GM23338 (cell line): ENCODE measurements at regions not wholly inside any gene's neighbourhood (a gene's known extent, or its start where the extent isn't known, plus 50 kb on each side); places are given as distances from the start of the nearest gene placed in this dataset.

Experiments used
- ATAC-seq: fragments of 200-7000 bp; cut with Tn5 transposase; 3 replicates; pipeline ENCODE4 v1.9.1; 2020
- DNase-seq: peaks from one replicate; pipeline ENCODE4 v3.0.0-alpha.2; 2015; ENCODE audit warnings: low spot score
- H2AFZ ChIP-seq: fragments of 200-600 bp; sonication (generic); 2 replicates; pipeline ENCODE4 v1.8.0; 2016; ENCODE audit warnings: antibody characterized with exemption, mild to moderate bottlenecking, moderate library complexity
- H3F3A ChIP-seq: fragments of 200-600 bp; sonication (generic); replicated peaks from 2 replicates; pipeline ENCODE4 v1.8.0; 2017; ENCODE audit warnings: antibody characterized with exemption, mixed run types, low read depth
- H3K27ac ChIP-seq: fragments of 200-600 bp; sonication (generic); 2 replicates; pipeline ENCODE4 v1.6.1; 2016; ENCODE audit warnings: low read depth
- H3K27me3 ChIP-seq: fragments of 200-600 bp; sonication (generic); 2 replicates; pipeline ENCODE4 v1.8.0; 2016; ENCODE audit warnings: mild to moderate bottlenecking, mixed run types, moderate library complexity; ENCODE audit not compliant: insufficient read depth
- H3K36me3 ChIP-seq: fragments of 200-600 bp; sonication (generic); 2 replicates; pipeline ENCODE4 v1.8.0; 2016; ENCODE audit warnings: mild to moderate bottlenecking; ENCODE audit not compliant: insufficient read depth
- H3K4me1 ChIP-seq: fragments of 200-600 bp; sonication (generic); 2 replicates; pipeline ENCODE4 v1.8.0; 2016; ENCODE audit warnings: mild to moderate bottlenecking, moderate library complexity; ENCODE audit not compliant: insufficient read depth
- H3K4me2 ChIP-seq: fragments of 200-600 bp; sonication (generic); 2 replicates; pipeline ENCODE4 v1.7.1; 2017; ENCODE audit warnings: mixed run types
- H3K4me3 ChIP-seq: fragments of 200-600 bp; sonication (generic); 2 replicates; pipeline ENCODE4 v1.6.1; 2016; ENCODE audit warnings: mixed run types
- H3K79me2 ChIP-seq: fragments of 200-600 bp; sonication (generic); replicated peaks from 2 replicates; pipeline ENCODE4 v1.8.0; 2017; ENCODE audit warnings: mild to moderate bottlenecking; ENCODE audit not compliant: insufficient read depth
- H3K9me2 ChIP-seq: fragments of 200-600 bp; sonication (generic); 2 replicates; pipeline ENCODE4 v1.8.0; 2017; ENCODE audit not compliant: insufficient read depth
- H4K20me1 ChIP-seq: fragments of 200-600 bp; sonication (generic); replicated peaks from 2 replicates; pipeline ENCODE4 v1.8.0; 2017; ENCODE audit warnings: mild to moderate bottlenecking; ENCODE audit not compliant: insufficient read depth
- H3K27ac Mint-ChIP-seq: 2 replicates; pipeline ENCODE4 v1.8.0; 2020; ENCODE audit warnings: inconsistent platforms, mild to moderate bottlenecking, moderate library complexity, mixed read lengths
- H3K27me3 Mint-ChIP-seq: 3 replicates; pipeline ENCODE4 v1.8.0; 2022; ENCODE audit warnings: low read depth, mild to moderate bottlenecking, moderate library complexity, mixed read lengths, inconsistent platforms; ENCODE audit not compliant: insufficient read depth, poor library complexity
- H3K36me3 Mint-ChIP-seq: 3 replicates; pipeline ENCODE4 v1.8.0; 2021; ENCODE audit warnings: low read depth, mild to moderate bottlenecking, inconsistent platforms, moderate library complexity, mixed read lengths
- H3K4me1 Mint-ChIP-seq: 3 replicates; pipeline ENCODE4 v1.8.0; 2020; ENCODE audit warnings: mild to moderate bottlenecking, inconsistent platforms, mixed read lengths
- H3K4me3 Mint-ChIP-seq: 3 replicates; pipeline ENCODE4 v1.8.0; 2021; ENCODE audit warnings: moderate library complexity, mild to moderate bottlenecking, inconsistent platforms, mixed read lengths
- H3K9me3 Mint-ChIP-seq: 3 replicates; pipeline ENCODE4 v1.8.0; 2020; ENCODE audit warnings: moderate library complexity, mild to moderate bottlenecking, inconsistent platforms, mixed read lengths
- EZH2phosphoT487 ChIP-seq: fragments of 200-600 bp; sonication (generic); IDR thresholded peaks from one replicate; pipeline ENCODE4 v1.8.1; 2018; ENCODE audit warnings: antibody characterized with exemption; ENCODE audit not compliant: unreplicated experiment
- JUNB ChIP-seq: IDR thresholded peaks from one replicate; pipeline ENCODE4 v1.6.1; 2016; ENCODE audit warnings: antibody characterized with exemption; ENCODE audit not compliant: unreplicated experiment
- ZNF114 ChIP-seq: fragments of 250-450 bp; sonication (Bioruptor Pico); IDR thresholded peaks from 2 replicates; pipeline ENCODE4 v1.5.0; 2020; ENCODE audit warnings: mild to moderate bottlenecking, moderate library complexity
- TF ChIP-seq, protein P1 (sequence below), 2 experiments: fragments of 200-600 bp in 1 of 2; sonication (generic) in 1 of 2; conservative IDR thresholded peaks; 2 replicates each; pipeline versions ENCODE4 v1.5.1 to v1.6.1; 2016 to 2017; ENCODE audit warnings: antibody characterized with exemption in 2 of 2, low read depth in 2 of 2, mild to moderate bottlenecking in 2 of 2, moderate library complexity in 1 of 2
- TF ChIP-seq, protein P2 (sequence below): IDR thresholded peaks from 2 replicates; pipeline ENCODE4 v1.6.1; 2016; ENCODE audit warnings: antibody characterized with exemption
- TF ChIP-seq, protein P3 (sequence below): fragments of 250-450 bp; sonication (Bioruptor Pico); IDR thresholded peaks from 2 replicates; pipeline ENCODE4 v1.5.0; 2020; ENCODE audit warnings: mild to moderate bottlenecking, moderate library complexity
- TF ChIP-seq, protein P4 (sequence below): IDR thresholded peaks from one replicate; pipeline ENCODE4 v1.6.1; 2018; ENCODE audit warnings: antibody characterized with exemption; ENCODE audit not compliant: unreplicated experiment

DNA sequence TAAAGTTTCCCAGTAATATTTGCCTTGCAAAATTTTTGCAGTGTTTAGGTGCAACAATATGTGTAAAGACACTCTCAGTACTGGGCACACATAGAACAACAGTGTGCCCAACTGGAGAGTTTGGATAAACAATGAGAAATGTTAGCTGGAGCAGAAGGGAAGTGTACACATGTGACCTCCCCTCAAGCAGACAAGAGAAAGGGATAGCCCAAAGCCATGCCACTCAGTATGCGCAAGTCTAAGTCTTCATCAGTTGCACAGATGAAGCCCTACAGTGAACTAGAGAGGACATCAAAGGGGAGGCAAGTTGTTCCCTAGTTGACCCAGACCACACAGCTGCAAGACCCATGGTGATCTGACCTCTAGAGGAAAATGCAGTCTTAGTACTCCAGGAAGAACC lies 97.9 kb upstream of the CDH11 start:
- Histone ChIP-seq H3K4me2 (no peak overlapping the region), H3K79me2 (no peaks in the 10 kb centered on the region), H3K4me3 (no peak overlapping the region), H2AFZ (no peak overlapping the region), H3K4me1 (peaks cover 30% of the 10 kb centered on the region), H4K20me1 (no peaks in the 10 kb centered on the region), H3K9me2 (no peaks in the 10 kb centered on the region; the same call in 1 of the 2 replicates), H3K36me3 (no peaks in the 10 kb centered on the region), H3K27ac (no peak overlapping the region), H3F3A (no peaks in the 10 kb centered on the region), H3K27me3 (peaks cover 24% of the 10 kb centered on the region; the same call in 1 of the 2 replicates)
- Mint-ChIP-seq H3K4me3 (no peak overlapping the region), H3K36me3 (no peaks in the 10 kb centered on the region), H3K27ac (no peak overlapping the region), H3K27me3 (peaks cover 4% of the 10 kb centered on the region), H3K9me3 (no peaks in the 10 kb centered on the region), H3K4me1 (peaks cover 22% of the 10 kb centered on the region)
- TF ChIP-seq, protein P1, sequence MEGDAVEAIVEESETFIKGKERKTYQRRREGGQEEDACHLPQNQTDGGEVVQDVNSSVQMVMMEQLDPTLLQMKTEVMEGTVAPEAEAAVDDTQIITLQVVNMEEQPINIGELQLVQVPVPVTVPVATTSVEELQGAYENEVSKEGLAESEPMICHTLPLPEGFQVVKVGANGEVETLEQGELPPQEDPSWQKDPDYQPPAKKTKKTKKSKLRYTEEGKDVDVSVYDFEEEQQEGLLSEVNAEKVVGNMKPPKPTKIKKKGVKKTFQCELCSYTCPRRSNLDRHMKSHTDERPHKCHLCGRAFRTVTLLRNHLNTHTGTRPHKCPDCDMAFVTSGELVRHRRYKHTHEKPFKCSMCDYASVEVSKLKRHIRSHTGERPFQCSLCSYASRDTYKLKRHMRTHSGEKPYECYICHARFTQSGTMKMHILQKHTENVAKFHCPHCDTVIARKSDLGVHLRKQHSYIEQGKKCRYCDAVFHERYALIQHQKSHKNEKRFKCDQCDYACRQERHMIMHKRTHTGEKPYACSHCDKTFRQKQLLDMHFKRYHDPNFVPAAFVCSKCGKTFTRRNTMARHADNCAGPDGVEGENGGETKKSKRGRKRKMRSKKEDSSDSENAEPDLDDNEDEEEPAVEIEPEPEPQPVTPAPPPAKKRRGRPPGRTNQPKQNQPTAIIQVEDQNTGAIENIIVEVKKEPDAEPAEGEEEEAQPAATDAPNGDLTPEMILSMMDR (conservative IDR thresholded peaks at IDR 0.05; ENCODE audit: low read depth in 2 of 2) = no peak
- TF ChIP-seq ZNF114 (CRISPR knock-in tag) (no peak), EZH2phosphoT487 (no peak), JUNB (no peak)
- TF ChIP-seq, protein P2, sequence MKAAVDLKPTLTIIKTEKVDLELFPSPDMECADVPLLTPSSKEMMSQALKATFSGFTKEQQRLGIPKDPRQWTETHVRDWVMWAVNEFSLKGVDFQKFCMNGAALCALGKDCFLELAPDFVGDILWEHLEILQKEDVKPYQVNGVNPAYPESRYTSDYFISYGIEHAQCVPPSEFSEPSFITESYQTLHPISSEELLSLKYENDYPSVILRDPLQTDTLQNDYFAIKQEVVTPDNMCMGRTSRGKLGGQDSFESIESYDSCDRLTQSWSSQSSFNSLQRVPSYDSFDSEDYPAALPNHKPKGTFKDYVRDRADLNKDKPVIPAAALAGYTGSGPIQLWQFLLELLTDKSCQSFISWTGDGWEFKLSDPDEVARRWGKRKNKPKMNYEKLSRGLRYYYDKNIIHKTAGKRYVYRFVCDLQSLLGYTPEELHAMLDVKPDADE = no peak
- TF ChIP-seq, protein P3, sequence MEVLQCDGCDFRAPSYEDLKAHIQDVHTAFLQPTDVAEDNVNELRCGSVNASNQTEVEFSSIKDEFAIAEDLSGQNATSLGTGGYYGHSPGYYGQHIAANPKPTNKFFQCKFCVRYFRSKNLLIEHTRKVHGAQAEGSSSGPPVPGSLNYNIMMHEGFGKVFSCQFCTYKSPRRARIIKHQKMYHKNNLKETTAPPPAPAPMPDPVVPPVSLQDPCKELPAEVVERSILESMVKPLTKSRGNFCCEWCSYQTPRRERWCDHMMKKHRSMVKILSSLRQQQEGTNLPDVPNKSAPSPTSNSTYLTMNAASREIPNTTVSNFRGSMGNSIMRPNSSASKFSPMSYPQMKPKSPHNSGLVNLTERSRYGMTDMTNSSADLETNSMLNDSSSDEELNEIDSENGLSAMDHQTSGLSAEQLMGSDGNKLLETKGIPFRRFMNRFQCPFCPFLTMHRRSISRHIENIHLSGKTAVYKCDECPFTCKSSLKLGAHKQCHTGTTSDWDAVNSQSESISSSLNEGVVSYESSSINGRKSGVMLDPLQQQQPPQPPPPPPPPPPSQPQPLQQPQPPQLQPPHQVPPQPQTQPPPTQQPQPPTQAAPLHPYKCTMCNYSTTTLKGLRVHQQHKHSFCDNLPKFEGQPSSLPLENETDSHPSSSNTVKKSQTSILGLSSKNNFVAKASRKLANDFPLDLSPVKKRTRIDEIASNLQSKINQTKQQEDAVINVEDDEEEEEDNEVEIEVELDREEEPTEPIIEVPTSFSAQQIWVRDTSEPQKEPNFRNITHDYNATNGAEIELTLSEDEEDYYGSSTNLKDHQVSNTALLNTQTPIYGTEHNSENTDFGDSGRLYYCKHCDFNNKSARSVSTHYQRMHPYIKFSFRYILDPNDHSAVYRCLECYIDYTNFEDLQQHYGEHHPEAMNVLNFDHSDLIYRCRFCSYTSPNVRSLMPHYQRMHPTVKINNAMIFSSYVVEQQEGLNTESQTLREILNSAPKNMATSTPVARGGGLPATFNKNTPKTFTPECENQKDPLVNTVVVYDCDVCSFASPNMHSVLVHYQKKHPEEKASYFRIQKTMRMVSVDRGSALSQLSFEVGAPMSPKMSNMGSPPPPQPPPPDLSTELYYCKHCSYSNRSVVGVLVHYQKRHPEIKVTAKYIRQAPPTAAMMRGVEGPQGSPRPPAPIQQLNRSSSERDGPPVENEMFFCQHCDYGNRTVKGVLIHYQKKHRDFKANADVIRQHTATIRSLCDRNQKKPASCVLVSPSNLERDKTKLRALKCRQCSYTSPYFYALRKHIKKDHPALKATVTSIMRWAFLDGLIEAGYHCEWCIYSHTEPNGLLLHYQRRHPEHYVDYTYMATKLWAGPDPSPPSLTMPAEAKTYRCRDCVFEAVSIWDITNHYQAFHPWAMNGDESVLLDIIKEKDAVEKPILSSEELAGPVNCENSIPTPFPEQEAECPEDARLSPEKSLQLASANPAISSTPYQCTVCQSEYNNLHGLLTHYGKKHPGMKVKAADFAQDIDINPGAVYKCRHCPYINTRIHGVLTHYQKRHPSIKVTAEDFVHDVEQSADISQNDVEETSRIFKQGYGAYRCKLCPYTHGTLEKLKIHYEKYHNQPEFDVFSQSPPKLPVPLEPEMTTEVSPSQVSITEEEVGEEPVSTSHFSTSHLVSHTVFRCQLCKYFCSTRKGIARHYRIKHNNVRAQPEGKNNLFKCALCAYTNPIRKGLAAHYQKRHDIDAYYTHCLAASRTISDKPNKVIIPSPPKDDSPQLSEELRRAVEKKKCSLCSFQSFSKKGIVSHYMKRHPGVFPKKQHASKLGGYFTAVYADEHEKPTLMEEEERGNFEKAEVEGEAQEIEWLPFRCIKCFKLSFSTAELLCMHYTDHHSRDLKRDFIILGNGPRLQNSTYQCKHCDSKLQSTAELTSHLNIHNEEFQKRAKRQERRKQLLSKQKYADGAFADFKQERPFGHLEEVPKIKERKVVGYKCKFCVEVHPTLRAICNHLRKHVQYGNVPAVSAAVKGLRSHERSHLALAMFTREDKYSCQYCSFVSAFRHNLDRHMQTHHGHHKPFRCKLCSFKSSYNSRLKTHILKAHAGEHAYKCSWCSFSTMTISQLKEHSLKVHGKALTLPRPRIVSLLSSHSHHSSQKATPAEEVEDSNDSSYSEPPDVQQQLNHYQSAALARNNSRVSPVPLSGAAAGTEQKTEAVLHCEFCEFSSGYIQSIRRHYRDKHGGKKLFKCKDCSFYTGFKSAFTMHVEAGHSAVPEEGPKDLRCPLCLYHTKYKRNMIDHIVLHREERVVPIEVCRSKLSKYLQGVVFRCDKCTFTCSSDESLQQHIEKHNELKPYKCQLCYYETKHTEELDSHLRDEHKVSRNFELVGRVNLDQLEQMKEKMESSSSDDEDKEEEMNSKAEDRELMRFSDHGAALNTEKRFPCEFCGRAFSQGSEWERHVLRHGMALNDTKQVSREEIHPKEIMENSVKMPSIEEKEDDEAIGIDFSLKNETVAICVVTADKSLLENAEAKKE (CRISPR knock-in tag) = no peak
- TF ChIP-seq, protein P4, sequence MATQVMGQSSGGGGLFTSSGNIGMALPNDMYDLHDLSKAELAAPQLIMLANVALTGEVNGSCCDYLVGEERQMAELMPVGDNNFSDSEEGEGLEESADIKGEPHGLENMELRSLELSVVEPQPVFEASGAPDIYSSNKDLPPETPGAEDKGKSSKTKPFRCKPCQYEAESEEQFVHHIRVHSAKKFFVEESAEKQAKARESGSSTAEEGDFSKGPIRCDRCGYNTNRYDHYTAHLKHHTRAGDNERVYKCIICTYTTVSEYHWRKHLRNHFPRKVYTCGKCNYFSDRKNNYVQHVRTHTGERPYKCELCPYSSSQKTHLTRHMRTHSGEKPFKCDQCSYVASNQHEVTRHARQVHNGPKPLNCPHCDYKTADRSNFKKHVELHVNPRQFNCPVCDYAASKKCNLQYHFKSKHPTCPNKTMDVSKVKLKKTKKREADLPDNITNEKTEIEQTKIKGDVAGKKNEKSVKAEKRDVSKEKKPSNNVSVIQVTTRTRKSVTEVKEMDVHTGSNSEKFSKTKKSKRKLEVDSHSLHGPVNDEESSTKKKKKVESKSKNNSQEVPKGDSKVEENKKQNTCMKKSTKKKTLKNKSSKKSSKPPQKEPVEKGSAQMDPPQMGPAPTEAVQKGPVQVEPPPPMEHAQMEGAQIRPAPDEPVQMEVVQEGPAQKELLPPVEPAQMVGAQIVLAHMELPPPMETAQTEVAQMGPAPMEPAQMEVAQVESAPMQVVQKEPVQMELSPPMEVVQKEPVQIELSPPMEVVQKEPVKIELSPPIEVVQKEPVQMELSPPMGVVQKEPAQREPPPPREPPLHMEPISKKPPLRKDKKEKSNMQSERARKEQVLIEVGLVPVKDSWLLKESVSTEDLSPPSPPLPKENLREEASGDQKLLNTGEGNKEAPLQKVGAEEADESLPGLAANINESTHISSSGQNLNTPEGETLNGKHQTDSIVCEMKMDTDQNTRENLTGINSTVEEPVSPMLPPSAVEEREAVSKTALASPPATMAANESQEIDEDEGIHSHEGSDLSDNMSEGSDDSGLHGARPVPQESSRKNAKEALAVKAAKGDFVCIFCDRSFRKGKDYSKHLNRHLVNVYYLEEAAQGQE = no peak
- no peak for DNase-seq
- ATAC-seq = no peak
